Kidney tubule cell (primary cell): ENCODE measurements at regions not wholly inside any gene's neighbourhood (a gene's known extent, or its start where the extent isn't known, plus 50 kb on each side); places are given as distances from the start of the nearest gene placed in this dataset.

Source experiments
- DNase-seq: peaks from one replicate; pipeline ENCODE4 v3.0.0-alpha.2; 2018; ENCODE audit warnings: low spot score

DNA sequence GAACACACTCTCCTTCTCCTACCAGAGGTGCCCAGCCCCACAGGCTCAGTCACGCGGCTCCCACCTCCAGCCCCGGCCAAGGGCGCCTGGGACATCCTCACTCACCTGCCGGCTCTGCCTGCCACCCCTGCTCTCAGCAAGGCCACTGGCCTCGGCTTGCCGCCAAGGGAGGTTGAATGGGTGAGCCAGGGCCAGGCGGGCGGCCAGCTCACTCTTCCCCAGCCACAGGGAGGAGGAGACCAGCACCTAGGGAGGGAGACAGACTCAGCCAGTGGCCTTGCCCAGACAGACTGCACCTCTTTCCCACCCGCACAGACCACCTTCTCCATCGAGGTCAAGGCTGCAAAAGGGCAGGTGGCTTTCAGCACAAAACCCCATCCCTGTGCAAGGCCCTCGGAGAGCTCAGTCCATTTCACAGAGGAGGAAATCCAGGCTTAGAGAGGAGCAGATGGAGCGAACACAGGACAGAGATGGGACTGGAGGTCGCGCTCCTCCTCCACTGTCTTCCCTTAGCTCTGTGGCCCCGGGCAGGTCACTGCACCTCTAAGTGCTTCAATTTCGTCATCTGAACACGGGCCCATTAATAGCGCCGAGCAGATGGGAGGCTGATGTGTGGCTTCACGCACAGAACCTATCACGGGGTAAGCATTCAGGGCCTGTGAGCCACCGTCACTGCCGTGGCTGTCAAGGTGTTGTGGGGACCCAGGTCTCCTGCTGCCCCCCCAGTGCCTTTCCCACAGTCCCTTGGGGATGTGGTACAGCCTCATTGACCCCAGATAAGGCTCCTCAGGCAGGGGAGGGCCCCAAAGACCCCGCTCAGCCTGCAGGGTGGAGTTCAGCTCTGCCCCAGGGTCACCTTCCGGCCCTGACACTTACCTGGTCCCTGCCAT, 56.1 kb downstream of the RMI2 start:
- peak; percentile 77 for DNase-seq

DNA sequence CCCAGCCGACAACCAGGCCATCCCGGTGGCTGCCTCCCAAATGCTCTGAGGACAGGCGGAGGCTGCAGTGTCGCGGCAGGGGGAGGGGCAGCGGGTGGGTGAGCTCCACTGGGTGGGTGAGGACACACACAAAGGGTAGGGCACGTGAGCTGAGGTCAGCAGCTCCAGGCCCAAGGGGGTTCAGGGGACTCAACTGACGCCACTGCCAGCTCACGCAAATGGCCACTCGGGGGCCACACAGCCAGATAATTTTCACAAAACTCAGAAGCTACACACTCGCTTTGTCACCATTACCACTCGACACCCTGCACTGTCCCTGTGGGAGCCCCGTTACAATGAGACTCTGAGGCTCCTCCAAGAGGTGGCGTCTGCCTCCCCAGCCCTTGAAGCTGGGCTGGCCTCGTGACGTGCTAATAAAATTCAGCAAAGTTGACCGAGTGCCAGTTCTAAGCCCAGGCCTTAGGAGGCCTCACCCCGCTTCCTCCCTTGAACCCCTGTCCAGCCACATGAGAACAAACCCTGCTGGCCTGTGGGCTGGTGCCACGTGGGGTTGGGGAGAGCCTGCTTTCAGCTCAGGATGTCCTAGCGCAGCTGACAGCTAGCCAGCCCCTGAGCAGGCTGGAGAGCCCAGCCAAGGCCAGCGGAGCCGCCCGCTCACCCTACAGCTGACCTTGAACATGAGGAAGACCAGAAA, 56.9 kb downstream of the RMI2 start:
- no peak for DNase-seq

DNA sequence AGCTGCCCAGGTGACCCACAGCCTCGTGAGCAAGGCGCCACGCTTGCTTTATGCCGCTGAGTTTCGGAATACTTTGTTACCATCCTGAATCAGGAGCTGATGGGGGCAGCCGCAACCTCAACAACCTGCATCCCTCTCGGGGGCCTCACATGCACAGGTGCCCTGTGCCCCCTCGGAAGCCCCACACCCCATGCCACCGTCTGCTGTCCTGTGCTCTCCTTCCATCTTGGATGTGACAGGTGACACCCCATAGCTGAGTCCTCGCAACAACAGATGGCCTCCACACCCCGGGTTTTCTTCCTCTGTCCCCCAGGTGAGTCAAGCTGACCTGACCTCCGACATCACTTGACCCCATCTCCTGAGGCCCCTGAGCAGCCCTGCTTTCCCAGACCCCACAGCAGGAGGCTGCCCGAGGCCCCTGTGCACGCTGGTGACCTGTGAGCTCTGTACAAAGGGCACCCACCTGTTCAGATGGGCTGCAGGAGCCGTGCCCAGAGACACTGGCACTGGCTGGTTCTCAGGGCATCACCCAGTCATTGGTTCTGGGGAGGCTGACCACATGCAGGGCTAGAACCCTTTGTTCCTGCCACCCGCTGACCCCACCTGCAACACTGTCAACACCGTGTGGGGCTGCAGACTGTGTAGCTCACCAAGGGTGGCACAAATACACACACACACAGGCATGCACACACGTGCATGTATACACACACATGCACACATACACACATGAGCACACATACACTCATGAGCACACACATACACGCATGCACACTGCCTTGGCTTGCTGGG, 57.7 kb downstream of the RMI2 start:
- DNase-seq, result no peak

DNA sequence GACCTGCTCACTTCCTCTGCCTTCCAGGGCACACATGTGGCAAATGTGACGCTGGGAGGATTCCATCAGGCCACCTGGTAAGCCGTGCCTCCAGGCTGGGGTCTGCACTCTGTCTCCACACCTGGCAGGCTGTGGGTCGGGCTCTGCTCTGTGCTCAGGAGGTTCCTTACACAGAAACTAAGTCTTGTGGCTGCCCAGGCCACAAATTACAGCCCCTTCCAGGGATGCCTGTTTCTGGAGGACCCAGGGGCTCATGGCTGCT, 58.2 kb downstream of the RMI2 start:
- no peak for DNase-seq

DNA sequence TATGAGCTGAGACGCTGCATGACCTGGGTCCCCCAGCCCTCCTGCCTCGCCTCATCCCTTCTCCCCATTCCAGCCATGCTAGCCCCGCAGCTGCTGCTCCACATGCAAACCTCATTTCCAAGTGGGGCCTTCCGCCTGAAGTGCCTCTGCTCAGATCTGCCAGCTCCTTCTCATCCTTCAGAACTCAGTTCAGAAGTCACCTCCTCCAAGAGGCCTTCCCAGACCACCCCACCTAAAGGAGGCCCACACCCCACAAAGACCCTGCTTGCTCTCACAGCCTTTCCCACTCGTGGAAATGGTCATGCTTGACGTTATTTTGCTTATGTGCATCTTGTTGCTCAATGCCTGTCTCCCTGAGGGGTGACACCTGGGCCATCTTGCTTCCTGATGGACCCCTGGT, 58.7 kb downstream of the RMI2 start:
- no peak for DNase-seq

DNA sequence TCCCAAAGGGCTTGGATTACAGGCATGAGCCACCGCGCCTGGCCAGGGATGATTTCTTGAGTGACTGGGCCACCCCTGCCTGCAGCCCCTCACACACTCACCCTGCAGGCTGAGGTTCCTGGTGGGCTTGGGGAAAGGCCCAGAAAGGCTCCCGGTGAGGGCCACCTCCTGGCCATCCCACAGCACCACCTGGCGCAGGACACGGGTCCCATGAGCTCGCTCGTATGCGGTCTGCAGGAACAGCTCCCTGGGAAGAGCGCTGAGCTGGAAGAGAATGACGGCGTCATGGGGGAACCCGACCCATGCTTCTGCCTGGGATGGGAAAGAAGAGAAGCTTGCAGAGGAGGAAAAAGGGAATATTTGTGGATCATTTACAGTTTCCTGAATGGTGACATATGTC, 59.3 kb downstream of the RMI2 start:
- no peak for DNase-seq

DNA sequence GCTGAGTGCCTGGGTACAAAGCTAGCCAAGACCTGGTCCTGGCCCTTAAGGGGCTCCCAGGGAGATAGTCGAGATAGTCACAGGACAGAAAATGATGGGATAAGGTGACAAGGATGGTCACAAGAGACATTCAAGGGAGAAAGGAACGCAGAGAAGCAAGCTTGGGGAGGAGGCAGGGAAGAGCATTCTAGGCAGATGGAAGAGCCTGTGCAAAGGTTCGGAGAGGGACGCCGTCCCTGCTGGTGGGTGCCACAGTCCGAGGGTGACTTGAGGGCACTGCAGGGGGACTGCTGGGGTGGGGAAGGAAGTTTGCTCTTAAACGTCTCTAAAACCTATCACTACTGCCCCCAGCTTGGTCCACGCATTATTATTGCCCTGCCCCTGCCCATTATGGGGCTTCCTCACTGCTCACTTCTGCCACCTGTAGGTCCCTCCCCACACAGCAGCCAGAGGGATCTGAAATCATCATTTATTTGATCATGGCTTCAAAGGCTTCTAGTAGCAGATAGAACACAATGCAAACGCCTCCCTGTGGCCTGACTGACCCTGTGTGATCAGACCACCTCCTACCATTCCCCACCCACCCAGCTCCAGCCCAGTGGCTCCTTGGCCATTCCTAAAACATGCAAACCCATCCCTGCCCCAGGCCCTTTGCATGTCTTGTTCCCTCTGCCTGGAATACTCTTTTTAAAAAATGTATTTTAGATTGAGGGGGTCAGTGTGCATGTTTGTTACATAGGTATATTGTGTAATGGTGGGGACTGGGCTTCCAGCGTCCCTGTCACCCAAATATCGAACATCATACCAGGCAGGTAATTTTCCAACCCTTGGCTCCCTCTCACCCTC, 60.3 kb downstream of the RMI2 start:
- peak; percentile 31 for DNase-seq

DNA sequence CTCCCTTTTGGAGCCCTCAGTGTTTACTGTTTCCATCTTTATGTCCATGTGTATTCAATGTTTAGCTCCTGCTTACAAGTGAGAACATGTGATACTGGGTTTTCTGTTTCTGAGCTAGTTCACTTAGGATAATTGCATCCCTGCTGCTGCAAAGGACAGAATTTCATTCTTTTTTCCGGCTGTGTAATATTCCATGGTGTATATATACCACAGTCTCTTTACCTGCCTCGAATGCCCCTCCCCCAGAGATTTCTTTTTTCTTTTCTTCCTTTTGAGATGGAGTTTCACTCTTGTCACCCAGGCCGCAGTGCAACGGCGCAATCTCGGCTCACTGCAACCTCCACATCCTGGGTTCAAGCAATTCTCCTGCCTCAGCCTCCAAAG, 60.9 kb downstream of the RMI2 start:
- no peak for DNase-seq

DNA sequence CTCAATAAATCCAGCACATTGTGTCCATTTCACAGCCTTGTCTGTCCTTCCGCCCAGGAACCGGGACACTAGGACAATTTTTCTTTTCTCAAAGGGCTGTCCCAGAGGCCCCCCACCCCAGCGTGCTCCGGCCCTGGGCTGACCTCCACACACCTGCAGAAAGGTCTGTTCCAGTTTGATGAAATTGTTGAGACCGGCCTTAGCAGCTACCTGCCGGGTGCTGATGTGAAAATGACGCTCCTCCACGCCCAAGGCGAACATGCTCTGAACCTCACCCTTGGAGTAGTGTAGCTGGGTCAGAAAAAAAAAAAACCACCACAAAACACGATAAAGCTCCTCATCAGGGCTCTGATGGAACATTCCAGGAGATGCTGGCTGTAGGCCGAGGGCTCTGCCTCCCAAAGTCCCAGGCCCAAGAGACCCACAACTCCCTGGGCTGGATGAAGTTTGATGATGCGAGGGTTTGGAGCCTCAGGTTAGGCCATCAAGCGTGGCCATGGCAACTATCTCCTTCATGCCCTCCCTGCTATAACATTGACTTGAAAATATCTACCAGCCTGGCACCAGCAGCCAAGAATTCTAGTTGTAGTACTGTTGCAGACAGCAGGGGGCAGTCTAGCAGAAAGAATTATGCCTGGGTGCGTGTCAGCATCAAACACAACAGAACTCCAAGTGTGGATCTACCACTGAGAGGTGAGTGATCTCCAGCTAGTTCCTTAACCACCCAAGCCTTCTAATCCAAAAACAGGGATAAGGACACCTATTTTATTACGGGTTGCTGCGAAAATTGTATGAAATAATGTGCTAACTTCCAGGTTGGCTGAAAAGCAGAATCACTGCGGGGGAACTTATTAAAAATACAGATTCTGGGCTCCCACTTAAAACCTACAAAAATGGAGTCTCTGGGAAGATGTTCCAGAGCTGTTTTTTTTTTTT, 62.1 kb downstream of the RMI2 start:
- peak; percentile 75 for DNase-seq

DNA sequence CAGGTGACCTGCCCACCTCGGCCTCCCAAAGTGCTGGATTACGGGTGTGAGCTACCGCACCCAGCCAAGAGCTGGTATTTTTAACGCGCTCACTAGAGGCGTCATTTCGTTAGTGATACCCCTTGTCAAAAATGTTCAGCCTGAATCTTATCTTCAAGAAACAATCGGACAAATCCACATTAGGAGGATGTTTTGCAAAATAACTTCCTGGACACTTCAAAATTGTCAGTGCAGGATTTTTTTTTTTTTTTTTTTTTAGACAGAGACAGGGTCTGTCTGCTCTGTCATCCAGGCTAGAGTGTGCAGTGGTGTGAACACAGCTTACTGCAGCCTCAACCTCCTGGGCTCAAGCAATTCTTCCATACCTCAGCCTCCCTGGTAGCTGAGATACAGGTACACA, 63.0 kb downstream of the RMI2 start:
- no peak for DNase-seq

DNA sequence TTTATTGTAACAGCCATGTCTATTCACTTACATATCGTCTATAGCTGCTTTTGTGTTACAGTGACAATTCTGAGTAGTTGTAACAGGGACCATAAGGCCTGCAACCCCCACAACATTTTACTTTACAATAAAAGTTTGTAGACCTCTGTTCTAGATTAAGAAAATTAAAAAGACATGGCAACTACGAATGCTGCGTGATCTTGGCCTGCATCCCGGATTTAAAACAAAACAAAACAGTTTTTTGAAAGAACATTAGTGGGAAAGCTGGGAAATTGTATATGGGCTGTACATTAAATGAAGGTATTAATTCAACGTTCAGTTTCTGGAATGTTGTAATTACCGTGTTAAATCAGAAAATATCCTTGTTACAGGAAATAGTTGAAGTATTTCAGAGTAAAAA, 64.1 kb downstream of the RMI2 start:
- DNase-seq, result no peak

DNA sequence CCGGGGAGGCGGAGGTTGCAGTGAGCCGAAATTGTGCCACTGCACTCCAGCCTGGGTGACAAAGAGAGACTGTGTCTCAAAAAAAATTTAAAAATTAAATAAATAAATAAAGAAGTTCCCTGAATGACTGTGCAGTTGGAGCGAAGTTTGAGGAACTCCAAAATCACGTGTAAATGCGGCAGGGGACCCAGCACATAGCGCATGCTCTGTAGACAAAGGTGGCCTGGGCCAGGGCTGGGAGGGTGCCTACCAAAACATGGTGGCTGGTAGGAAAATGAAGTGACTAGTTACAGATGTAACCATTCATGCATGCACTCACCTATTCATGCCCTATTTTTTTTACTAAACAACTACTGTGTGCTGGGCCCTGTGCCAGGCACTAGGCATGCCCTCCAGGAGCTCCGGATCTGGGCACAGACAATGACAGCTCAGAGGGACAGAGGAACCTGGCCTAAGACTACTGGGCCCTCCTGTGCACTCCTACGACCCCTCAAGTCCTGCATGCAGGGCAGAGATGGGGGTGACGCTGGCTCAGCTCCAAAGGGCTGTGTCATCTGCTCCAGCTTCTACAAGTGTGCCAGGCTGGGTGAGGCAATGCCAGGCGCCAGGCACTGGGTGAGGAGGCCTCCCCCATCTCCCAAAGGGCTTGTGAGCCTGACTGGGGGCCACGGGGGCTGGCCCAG, 65.3 kb downstream of the RMI2 start:
- DNase-seq, result peak; percentile 21

DNA sequence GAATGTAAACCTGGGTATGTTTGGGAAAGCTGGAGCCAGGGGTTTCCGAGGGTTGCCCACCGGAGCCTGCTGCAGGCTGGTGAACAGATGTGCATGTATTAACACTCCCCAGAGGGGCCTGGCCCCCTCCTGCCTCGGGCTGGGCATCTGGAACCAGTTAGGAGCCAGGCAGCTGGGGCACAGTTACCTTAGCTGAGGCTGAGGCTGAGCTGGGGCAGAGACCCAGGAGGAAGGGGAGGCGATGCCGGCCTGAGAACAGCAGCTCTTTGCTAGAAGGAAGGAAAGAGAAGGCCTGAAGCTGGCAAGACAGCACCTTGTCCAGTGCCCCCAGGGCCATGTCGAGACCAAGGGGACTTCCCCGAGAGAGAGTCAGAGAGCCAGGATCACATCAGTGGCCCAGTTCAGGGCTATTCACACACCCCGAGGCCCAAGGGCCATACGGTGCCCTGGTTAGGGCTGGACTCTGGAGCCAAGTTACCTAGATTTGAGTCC, 65.8 kb downstream of the RMI2 start:
- no peak for DNase-seq

DNA sequence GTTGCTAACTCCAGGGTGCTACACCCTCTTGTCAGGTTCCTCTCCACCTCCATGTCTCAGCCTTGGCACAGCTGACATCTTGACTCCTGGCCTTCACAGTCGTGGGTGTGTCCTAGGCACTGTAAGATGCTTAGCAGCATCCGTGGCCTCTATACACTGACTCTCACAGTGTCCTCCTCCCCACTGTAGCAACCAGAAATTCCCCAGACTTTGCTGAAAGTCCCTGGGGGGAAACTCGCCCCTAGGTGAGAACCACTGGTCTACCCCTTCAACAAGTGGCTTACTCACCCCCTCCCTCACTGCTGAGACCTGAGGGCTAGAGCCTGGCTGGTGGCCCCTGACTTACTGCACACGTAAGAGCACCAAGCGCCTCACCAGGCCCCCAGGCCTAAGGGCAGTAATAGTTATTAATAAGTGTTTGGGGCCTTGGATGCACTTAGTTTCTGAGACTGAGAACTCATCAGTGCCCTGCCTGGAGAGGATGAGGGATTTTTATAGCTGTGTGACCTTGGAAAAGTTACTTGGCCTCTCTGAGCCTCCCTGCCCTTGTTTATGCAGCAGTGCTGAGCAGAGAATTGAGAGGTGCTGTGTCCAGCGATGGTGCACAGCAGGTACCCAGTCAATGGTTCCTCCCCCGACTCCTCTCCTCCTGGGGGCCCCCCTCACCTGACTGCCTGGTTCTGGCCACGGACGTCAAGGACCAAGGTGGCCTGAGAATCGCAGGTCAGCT, 67.1 kb downstream of the RMI2 start:
- no peak for DNase-seq

DNA sequence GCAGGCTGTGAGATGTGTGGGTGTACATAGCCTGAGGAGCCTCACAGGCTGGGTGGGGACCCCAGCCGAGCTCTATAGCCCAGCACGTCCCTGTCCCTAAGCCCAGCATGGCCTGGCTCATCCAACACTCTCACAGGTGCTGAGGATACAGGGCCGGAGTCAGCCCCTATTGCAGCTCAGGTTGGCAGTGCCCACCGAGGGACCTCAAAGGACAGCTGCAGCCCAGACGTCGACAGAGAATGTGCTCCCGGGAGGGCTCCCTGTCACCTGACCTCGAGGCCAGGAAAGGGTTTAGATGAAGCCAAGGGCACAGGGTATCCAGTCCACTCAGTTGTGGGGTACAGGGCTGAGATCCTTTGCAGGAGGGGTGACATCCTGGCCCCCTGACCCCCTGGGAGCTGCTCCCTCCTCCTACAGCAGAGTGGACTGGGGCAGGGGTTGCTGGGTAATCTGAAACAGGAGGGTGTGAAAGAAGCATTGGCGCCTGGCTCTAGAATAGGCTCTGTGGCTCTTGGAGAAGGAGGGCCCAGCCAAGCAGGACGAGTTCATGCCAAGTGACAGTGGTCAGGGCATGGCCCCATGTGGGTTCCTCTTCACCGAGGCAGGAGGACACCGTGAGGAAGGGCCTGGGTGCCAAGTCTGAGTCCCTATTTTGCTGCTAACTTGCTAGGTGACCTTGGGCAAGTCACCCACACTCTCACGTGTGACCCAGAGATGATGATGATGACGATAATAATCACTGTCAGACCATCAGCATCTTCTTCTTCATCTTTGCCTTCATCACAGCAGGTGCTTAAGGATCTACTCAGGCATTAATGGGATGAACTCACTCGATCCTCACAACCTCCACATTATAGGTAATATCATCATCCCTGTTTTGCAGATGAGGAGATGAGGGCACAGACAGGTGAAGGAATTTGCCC, 68.0 kb downstream of the RMI2 start:
- no peak for DNase-seq

DNA sequence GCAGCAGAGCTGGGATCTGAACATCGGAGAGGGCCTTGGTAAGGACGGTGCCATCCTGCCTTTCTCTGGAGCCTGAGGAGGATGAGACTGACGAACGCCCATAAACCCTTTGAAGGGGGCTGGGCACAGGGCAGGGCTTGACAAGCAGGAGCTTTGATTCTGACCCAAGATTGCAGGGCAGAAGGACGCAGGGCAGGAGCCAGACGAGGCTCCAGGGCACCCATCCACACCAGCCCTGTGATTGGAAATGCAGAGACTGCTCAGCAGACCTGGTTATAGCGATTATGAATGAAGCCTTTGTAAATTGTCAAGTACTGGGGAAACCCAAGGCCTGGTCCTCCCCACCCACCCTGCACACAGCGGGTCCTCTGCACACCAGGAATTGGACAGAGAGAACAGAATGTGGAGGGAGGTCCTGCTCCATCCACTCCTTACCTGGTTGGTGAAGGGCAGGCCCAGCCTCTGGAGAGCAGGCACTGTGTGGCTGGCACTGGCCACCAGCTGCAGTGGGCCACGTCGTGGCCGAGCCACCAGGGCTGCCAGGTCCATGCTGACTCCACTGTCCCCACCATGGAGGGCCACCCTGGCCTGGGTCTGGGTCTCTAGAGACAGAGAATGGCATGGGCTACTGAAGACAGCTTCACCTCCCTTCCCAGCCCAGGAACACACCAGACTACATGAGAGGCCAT, 68.8 kb downstream of the RMI2 start:
- no peak for DNase-seq

DNA sequence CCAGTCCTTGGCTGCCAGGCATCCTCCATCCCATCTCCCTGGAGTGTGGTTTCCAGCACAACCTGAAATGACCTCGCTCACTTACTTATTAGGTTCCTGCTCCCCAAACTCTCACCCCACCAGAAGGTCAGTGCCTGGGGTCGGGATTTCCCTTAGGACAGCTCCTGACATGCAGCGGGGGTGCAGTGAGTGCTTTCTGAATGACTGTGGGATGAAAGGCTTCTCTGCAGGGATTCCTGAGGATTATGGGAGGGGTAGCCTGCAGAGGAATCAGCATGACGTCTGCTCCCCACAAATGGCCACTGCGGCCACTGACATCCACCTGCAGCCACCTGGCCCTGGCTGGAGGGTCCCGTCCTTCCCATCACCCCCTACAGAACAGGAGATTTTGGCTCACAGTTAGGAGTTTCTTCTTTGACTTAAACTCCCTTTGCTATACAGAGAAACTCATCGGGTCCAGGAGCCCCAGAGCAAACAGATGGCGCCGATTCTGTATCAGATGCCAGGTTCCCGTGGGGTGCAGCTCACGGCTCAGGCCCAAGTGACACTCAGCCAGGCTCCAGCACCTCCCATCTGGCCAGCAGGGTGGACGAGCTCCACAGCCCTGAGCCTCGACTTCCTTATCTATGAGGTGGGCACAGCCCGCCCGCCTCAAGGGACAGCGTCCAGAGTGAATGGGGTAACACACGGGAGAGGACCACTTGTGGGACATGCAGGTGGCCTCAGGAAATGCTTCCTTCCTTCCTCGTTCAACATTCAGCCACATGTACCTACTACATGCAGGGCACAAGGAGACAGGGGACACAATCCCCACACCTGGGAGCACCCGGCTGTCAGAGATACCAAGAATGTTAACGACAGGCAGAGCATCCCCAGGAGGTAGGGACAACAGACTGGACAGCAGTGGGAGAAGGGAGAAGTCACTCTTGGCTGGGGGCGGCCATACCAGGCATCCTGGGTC, 69.8 kb downstream of the RMI2 start:
- no peak for DNase-seq
